BLaER1 treated with 17β-estradiol and CSF1 and Interleukin-3, amounts not matched to agents 10 nM and 100 nM (cell line): ENCODE measurements at regions not wholly inside any gene's neighbourhood (a gene's known extent, or its start where the extent isn't known, plus 50 kb on each side); places are given as distances from the start of the nearest gene placed in this dataset.

Experiments
- H3K27ac ChIP-seq, 11 experiments: shearing (Covaris generic); formaldehyde crosslinking; 2 replicates each; pipeline ENCODE4 v1.8.1; 2022
- H3K27me3 ChIP-seq, 11 experiments: shearing (Covaris generic); formaldehyde crosslinking; 2 replicates each; pipeline ENCODE4 v1.8.1; 2022
- H3K36me3 ChIP-seq, 11 experiments: shearing (Covaris generic); formaldehyde crosslinking; 2 replicates each; pipeline ENCODE4 v1.8.1; 2022
- H3K4me1 ChIP-seq, 10 experiments: shearing (Covaris generic); formaldehyde crosslinking; 2 replicates each; pipeline ENCODE4 v1.8.1; 2022
- H3K4me2 ChIP-seq, 11 experiments: shearing (Covaris generic); formaldehyde crosslinking; 2 replicates each; pipeline ENCODE4 v1.8.1; 2022
- H3K4me3 ChIP-seq, 10 experiments: shearing (Covaris generic); formaldehyde crosslinking; 2 replicates each; pipeline ENCODE4 v1.8.1; 2022
- H3K9ac ChIP-seq, 11 experiments: shearing (Covaris generic); formaldehyde crosslinking; 2 replicates each; pipeline ENCODE4 v1.8.1; 2022
- H3K9me3 ChIP-seq, 11 experiments: shearing (Covaris generic); formaldehyde crosslinking; replicated peaks in 1 of 11; 2 replicates each; pipeline ENCODE4 v1.8.1; 2022
- H4K20me1 ChIP-seq, 11 experiments: shearing (Covaris generic); formaldehyde crosslinking; 2 replicates each; pipeline ENCODE4 v1.8.1; 2022
- Cebpa-rat ChIP-seq, 11 experiments: shearing (Covaris generic); IDR thresholded peaks; 2 replicates each; pipeline ENCODE4 v1.8.1; 2022

GRCh38 chr2:34936089-34936488 lies 1337.0 kb upstream of the FAM98A start:
- no peak overlapping the region for H3K4me2 ChIP-seq
- H3K27ac ChIP-seq = no peak overlapping the region
- no peaks in the 10 kb centered on the region for H3K36me3 ChIP-seq
- no peak overlapping the region for H3K9ac ChIP-seq
- no peaks in the 10 kb centered on the region for H3K27me3 ChIP-seq
- H3K4me3 ChIP-seq = no peak overlapping the region
- 0 out of 22 replicates have a peak, but pooled peaks cover 0 to 3% (median 0%) of the 10 kb centered on the region in 11 experiments for H3K9me3 ChIP-seq
- no peak for TF ChIP-seq Cebpa-rat (IDR thresholded peaks at IDR 0.05)
- H4K20me1 ChIP-seq = no peaks in the 10 kb centered on the region
- H3K4me1 ChIP-seq = peaks cover 0 to 7% (median 0%) of the 10 kb centered on the region in 10 experiments; a peak in 6 of 20 replicates

- Histone ChIP-seq H3K4me1 (peaks cover 0 to 8% (median 2%) of the 10 kb centered on the region in 10 experiments; a peak in 4 of 20 replicates), H3K36me3 (no peaks in the 10 kb centered on the region), H3K9ac (no peak overlapping the region), H3K9me3 (0 out of 22 replicates have a peak, but pooled peaks cover 0 to 3% (median 0%) of the 10 kb centered on the region in 11 experiments), H3K4me2 (peak overlapping the region in 4 of 11 experiments; percentile 26 to 48 (median 32); a peak in 7 of 22 replicates), H3K4me3 (no peak overlapping the region), H3K27me3 (no peaks in the 10 kb centered on the region), H3K27ac (no peak overlapping the region), H4K20me1 (no peaks in the 10 kb centered on the region)
- TF ChIP-seq Cebpa-rat (IDR thresholded peaks at IDR 0.05) = no peak
Measured at GRCh38 chr2:34912084-34912483, 1313.0 kb upstream of the FAM98A start.

GRCh38 chr2:34909992-34910705 lies 1311.0 kb upstream of the FAM98A start:
- Histone ChIP-seq H3K27me3 (no peaks in the 10 kb centered on the region), H3K4me3 (no peak overlapping the region), H3K4me2 (no peak overlapping the region), H4K20me1 (no peaks in the 10 kb centered on the region), H3K9me3 (no peaks in the 10 kb centered on the region), H3K27ac (no peak overlapping the region), H3K9ac (no peak overlapping the region), H3K36me3 (no peaks in the 10 kb centered on the region), H3K4me1 (peaks cover 0 to 8% (median 2%) of the 10 kb centered on the region in 10 experiments; a peak in 4 of 20 replicates)
- TF ChIP-seq Cebpa-rat (IDR thresholded peaks at IDR 0.05) = no peak

GRCh38 chr2:34907812-34908211 lies 1308.7 kb upstream of the FAM98A start:
- Histone ChIP-seq H3K36me3 (no peaks in the 10 kb centered on the region), H3K9ac (no peak overlapping the region), H3K27ac (no peak overlapping the region), H3K4me3 (no peak overlapping the region), H3K4me1 (peaks cover 0 to 8% (median 2%) of the 10 kb centered on the region in 10 experiments; a peak in 4 of 20 replicates), H4K20me1 (no peaks in the 10 kb centered on the region), H3K4me2 (no peak overlapping the region), H3K9me3 (no peaks in the 10 kb centered on the region), H3K27me3 (no peaks in the 10 kb centered on the region)
- no peak for TF ChIP-seq Cebpa-rat (IDR thresholded peaks at IDR 0.05)

- no peak overlapping the region for H3K4me2 ChIP-seq
- H3K27me3 ChIP-seq = no peaks in the 10 kb centered on the region
- TF ChIP-seq Cebpa-rat (IDR thresholded peaks at IDR 0.05) = no peak
- no peak overlapping the region for H3K4me3 ChIP-seq
- no peak overlapping the region for H3K9ac ChIP-seq
- H3K27ac ChIP-seq = no peak overlapping the region
- H4K20me1 ChIP-seq = no peaks in the 10 kb centered on the region
- H3K9me3 ChIP-seq = no peaks in the 10 kb centered on the region
- H3K4me1 ChIP-seq = no peaks in the 10 kb centered on the region
- no peaks in the 10 kb centered on the region for H3K36me3 ChIP-seq
Measured at GRCh38 chr2:34901739-34902138, 1302.6 kb upstream of the FAM98A start.

GRCh38 chr2:34899079-34899478 lies 1300.0 kb upstream of the FAM98A start:
- TF ChIP-seq Cebpa-rat (IDR thresholded peaks at IDR 0.05) = no peak
- no peaks in the 10 kb centered on the region for H3K27me3 ChIP-seq
- no peaks in the 10 kb centered on the region for H3K4me1 ChIP-seq
- no peaks in the 10 kb centered on the region for H4K20me1 ChIP-seq
- no peaks in the 10 kb centered on the region for H3K9me3 ChIP-seq
- H3K36me3 ChIP-seq = no peaks in the 10 kb centered on the region
- H3K9ac ChIP-seq = no peak overlapping the region
- H3K4me2 ChIP-seq = no peak overlapping the region
- H3K27ac ChIP-seq = no peak overlapping the region
- no peak overlapping the region for H3K4me3 ChIP-seq

GRCh38 chr2:34892766-34893165 lies 1293.7 kb upstream of the FAM98A start:
- TF ChIP-seq Cebpa-rat (IDR thresholded peaks at IDR 0.05) = no peak
- H4K20me1 ChIP-seq = no peaks in the 10 kb centered on the region

GRCh38 chr2:34892256-34892655 lies 1293.2 kb upstream of the FAM98A start:
- Histone ChIP-seq H3K4me1 (no peaks in the 10 kb centered on the region), H4K20me1 (no peaks in the 10 kb centered on the region), H3K27ac (no peak overlapping the region), H3K9me3 (no peaks in the 10 kb centered on the region), H3K4me2 (no peak overlapping the region), H3K27me3 (no peaks in the 10 kb centered on the region), H3K9ac (no peak overlapping the region), H3K36me3 (no peaks in the 10 kb centered on the region), H3K4me3 (no peak overlapping the region)
- no peak for TF ChIP-seq Cebpa-rat (IDR thresholded peaks at IDR 0.05)

More at GRCh38 chr2:34892766-34893165, 1293.7 kb upstream of the FAM98A start:
- Histone ChIP-seq H3K4me1 (no peaks in the 10 kb centered on the region), H3K27me3 (no peaks in the 10 kb centered on the region), H3K4me2 (no peak overlapping the region), H3K9me3 (no peaks in the 10 kb centered on the region), H3K9ac (no peak overlapping the region), H3K36me3 (no peaks in the 10 kb centered on the region), H3K27ac (no peak overlapping the region), H3K4me3 (no peak overlapping the region)

GRCh38 chr2:34875091-34875745 lies 1276.1 kb upstream of the FAM98A start:
- Histone ChIP-seq H3K9me3 (no peaks in the 10 kb centered on the region), H4K20me1 (no peaks in the 10 kb centered on the region), H3K4me1 (no peaks in the 10 kb centered on the region), H3K27ac (no peak overlapping the region), H3K9ac (no peak overlapping the region), H3K4me3 (no peak overlapping the region), H3K27me3 (no peaks in the 10 kb centered on the region), H3K36me3 (no peaks in the 10 kb centered on the region), H3K4me2 (no peak overlapping the region)
- no peak for TF ChIP-seq Cebpa-rat (IDR thresholded peaks at IDR 0.05)
